ENCODE measurements at regions not wholly inside any gene's neighbourhood (a gene's known extent, or its start where the extent isn't known, plus 50 kb on each side); places are given as distances from the start of the nearest gene placed in this dataset.

- TF ChIP-seq CTCF (IDR thresholded peaks at IDR 0.05 in 2 of 3, conservative IDR thresholded peaks at IDR 0.05 in 1 of 3; ENCODE audit: borderline replicate concordance in 1 of 3, insufficient read depth in 1 of 3, low read depth in 2 of 3, low read length in 2 of 3) (no peak), POLR2A (IDR thresholded peaks at IDR 0.05; ENCODE audit: borderline replicate concordance, extremely low read depth, insufficient read depth, insufficient read length) (no peak), POLR2AphosphoS5 (IDR thresholded peaks at IDR 0.05; ENCODE audit: low read depth, low read length) (no peak), REST (IDR thresholded peaks at IDR 0.05; ENCODE audit: low read depth) (no peak), ELF1 (IDR thresholded peaks at IDR 0.05; ENCODE audit: borderline replicate concordance, low read depth) (no peak), SIN3A (IDR thresholded peaks at IDR 0.05; ENCODE audit: low read depth) (no peak), TCF7L2 (IDR thresholded peaks at IDR 0.05; ENCODE audit: borderline replicate concordance, extremely low read depth, insufficient read depth, insufficient read length) (no peak), EGR1 (IDR thresholded peaks at IDR 0.05; ENCODE audit: low read depth) (no peak), ZNF274 (IDR thresholded peaks at IDR 0.05; ENCODE audit: low read depth, low read length) (no peak)
Observed at GRCh38 chr7:42492920-42493319, 255.9 kb upstream of the GLI3 start.
